NCI-H526 treated with DMSO at 0.1 percent for 48 hours (cell line): ENCODE measurements at regions not wholly inside any gene's neighbourhood (a gene's known extent, or its start where the extent isn't known, plus 50 kb on each side); places are given as distances from the start of the nearest gene placed in this dataset.

ENCODE experiments used
- DNase-seq: peaks from one replicate; lab custom pipeline; 2025; lab: John Stamatoyannopoulos, UW

- DNase-seq = no peak
Measured at GRCh38 chr1:30479575-30479974, 243.8 kb downstream of the MATN1 start.

- no peak for DNase-seq
Measured at GRCh38 chr1:30478799-30479563, 244.4 kb downstream of the MATN1 start.

DNA sequence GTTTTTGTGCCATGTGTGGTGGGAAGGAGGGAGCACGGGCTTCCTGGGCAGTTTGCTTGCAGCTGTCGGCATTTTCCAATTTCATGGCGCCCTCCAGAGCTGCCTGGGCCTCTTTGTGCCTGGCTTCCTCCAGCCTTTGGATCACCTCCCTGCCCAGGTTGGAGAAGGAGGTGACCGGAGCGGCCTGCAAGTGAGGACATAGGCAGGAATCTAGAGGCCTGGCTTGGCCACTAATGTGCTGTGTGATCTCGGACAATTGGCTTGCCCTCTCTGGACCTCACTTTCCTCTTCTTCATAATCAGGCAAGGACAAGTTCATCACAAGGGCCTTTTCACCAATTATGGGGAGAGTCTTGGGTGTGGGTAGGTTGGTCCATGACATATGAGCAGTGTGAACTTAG lies 245.1 kb downstream of the MATN1 start:
- DNase-seq = no peak

DNA sequence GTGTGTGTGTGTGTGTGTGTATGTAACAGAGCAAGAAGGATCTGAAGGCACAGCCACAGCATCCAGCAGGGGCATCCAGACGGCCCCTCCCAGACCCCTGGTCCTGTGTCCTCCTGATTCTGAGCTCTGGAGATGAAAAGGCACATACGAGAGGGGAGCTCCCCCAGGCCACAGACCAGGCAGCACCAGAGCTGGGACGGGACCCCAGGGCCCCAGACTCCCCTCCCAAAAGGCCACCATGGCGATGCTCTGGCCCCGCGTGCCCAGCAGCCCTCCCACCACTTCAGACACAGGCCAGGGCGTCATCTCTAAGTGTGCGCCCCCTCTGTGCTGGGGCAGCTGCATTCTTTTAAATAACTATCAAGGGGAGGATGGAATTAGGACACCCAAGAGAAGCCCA lies 245.8 kb downstream of the MATN1 start:
- DNase-seq = no peak

- no peak for DNase-seq
Measured at GRCh38 chr1:30476911-30477459, 246.4 kb downstream of the MATN1 start.

DNA sequence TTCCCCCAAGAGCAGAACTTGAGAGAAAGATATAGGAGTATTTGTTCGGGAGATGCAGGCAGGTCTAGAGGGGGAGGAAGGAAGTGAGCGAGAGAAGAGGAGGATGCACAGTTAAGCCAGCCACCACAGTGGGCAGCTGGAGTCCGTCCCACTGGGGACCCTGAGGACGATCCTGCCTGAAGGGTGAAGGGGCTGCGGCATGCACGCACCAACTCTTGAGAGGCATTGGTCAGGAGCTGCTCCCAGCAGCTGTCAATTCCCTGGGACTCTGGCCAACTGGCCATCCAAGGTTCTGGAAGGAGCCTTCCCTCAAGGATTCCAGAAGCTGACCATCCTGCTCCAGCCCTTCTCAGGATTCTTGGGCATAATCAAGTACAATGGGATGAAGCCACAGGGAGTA lies 246.9 kb downstream of the MATN1 start:
- no peak for DNase-seq

DNA sequence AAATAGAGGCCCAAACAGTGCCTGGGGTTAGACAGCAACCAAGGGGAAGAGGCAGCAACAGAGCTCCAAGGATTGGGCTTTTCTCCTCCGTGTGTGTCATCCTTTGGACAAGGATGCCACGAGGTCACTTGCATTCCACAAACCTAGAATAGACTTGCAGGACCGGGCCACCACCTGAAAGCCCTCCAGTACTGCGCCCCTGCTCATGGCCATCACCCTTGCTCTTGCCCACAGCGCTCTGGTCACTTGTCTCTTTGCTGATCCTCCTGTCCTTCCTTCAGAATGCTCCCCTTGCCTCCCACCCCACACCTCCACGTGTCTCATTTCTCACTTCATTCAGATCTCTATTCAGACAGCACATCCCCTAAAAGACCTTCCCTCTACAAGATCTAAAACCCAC lies 247.4 kb downstream of the MATN1 start:
- no peak for DNase-seq

GRCh38 chr1:30475201-30475600 lies 248.2 kb downstream of the MATN1 start:
- no peak for DNase-seq

GRCh38 chr1:30474818-30475200 lies 248.6 kb downstream of the MATN1 start:
- no peak for DNase-seq

DNA sequence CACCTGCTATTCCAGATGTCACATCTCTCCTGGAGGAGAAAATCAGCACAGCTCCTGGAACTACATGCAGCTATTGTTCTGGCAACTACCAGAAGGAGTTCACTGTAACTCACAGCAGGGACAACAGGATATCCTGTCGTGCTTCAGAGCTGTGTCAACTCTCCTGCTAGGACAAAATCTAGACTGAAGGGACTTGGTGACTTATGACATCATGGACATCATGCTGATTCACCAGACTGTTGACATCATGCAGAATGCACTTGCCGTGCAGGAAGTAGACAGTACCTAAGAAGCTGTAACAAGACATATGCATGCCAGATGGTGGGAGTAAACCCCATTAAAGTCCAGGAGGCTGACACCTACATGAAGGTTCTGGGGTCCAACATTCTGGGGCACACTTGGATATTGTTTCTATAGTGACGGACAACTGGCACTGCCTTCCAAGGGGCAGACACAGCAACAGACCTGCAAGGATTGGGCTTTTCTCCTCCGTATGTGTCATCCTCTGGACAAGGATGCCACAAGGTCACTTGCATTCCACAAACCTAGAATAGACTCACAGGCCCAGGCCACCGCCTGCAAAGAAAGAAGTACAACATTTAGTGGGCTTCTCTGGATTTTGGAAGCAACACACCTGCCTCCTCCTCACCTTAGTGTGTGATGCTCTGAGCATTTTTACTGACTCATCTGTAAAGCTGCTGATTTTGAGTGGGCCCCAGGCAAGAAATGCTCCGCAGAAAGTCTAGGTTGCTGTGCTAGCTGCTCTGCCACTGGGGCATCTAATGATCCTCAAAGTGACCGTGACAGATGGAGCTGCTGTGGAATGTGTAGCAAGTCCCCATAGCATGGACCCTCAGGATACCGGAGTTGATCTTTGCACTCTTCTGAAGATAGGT lies 249.2 kb downstream of the MATN1 start:
- DNase-seq = no peak

GRCh38 chr1:30472526-30472925 lies 250.9 kb downstream of the MATN1 start:
- DNase-seq = no peak

- DNase-seq = no peak
Measured at GRCh38 chr1:30472009-30472408, 251.4 kb downstream of the MATN1 start.

DNA sequence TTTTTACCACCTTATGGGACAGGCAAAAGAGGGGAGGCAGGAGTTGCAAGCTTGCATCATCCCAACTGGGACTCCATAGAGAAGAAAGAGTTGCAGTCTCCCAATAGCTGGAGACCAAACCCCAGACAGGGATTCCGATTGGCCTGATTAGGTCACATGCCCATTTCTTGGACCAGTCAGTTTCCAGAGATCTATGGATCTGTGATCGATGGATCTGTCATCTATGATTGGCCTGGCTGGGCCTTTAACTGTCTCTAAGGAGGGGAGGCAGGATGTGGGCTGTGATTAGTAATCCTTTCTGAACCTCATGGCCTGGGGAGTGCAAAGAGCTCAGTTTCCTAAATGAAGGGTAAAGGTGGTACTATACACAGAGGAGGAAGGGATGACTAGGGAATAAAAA lies 252.1 kb downstream of the MATN1 start:
- no peak for DNase-seq

DNA sequence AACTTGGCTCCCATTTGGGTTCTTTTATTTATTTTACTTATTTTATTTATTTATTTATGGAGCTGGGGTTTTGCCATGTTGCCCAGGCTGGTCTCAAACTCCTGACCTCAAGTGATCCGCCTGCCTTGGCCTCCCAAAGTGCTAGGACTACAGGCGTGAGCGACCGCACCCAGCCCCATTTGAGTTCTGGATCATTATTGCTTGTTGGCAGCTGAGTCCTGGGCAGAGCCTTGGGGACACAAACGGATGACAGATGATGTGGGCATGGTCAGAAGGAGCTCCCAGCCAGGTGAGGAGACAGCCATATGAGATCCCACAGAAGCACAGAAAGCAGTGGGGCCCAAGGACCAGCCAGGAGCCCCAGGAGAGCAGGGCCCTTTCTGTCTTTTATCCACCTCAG lies 254.0 kb downstream of the MATN1 start:
- no peak for DNase-seq

DNA sequence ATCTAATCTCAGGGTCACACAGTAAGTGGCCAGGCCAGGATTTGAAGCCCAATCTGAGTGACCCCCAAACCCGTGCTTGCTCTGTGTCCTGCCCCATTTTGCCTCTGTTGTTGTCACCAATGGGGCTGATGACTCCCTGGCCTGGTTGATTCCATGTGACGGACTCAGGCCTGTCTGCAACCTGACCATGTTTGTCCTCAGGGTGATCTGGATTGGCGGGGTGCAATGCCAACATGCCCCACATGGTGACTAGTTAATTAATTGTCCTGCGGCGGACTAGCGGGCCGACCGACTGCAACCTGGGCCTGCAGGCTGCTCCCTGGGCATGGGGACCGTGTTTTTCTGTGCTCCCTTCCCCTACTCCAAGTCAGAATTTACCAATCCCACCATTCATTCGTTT lies 256.3 kb downstream of the MATN1 start:
- DNase-seq = no peak

DNA sequence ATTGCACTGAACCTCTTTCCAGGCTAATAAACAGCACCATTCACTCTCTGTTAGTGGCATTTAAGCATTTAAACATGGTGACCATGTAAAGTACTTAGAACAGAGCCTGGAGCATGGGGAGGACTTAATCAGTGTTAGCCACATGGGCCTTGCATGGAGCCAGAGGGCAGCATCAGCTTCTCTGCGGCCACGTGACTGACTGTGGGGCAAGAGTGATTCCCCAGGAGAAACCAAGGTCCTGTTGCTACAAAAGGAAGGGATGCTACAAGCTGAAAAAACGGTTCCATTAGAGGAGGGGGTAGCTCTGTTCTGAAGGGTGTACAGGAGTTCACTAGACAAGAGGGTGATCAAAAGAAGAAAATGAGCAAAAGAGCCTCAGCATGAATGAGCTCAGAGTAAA lies 256.8 kb downstream of the MATN1 start:
- no peak for DNase-seq

DNA sequence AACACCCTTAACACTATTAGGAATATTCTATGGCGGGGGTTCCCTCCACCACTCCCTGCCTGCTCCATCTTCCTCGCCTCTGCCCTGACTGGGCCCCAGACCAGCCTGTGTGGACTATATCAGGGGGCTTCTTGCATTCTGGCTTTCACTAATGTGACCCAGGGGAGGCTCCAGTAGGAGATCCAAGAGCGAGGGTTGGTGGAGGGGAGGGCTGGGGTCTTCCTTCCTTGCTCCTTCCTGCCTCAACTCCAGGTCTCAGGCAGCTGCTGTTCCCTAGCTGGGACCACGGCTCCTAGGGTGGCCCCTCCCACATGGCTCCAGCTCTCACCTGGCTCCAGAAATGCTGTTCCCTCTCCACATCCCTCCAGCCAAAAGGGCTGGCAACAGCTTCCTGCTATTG lies 257.4 kb downstream of the MATN1 start:
- no peak for DNase-seq

DNA sequence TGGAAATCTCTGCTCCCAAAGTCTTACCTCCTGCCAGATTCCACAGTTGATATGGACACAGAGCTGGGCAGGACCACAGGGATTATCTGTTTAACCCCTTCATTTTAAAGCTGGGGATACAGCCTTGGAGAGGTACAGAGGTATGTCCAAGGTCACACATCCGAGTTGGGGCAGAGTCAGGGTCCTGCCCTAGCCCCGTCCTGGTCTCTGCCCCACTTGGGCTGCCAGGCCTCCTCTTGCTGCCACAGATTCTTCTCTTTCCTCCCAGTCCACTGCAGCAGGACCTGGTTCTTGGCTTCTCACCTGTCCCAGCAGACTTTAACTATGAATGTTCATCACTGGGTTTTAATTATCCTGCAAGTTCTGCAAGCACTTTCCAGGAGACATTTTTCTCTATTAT lies 258.3 kb downstream of the MATN1 start:
- no peak for DNase-seq

DNA sequence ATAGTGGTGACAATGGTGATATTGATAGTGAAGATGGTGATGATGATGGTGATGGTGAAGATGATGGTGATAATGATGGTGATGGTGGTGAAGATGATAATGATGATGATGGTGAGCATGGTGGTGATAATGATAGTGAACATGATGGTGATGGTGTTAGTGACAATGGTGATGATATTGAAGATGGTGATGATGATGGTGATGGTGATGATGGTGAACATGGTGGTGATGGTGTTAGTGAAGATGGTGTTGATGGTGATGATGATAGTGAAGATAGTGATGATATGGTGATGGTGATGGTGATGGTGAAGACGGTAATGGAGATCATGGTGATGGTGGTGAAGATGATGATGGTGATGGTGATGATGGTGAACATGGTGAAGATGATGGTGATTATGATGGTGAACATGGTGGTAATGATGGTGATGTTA lies 259.2 kb downstream of the MATN1 start:
- no peak for DNase-seq

DNA sequence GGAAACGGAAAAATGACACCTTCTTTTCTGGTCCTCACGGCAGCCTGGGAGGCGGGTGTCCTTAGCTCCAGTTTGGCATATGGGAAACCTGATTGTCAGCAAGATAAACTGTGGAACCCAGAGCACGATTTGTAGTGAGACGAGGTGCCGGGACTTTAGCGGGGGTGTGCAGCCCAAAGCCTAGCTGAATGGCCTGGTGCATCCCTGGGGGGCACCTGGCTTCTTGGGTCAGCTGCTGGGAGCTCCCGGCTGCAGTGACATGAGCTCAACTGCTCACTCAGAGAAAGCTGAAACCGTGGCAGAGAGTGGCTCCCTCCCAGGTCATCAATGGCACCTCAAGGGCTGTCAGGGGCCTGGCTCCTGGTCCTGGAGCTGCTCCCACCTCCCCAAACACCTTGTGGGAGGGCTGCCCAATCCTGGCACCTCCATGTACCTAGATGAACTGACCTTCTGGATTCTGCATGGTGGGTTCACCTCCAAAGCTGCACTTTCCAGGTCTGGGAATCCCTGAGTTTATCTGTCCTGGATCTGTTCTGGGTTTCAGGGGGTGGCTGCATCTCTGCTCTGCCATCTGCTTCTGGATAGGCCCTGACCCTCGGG lies 260.5 kb downstream of the MATN1 start:
- no peak for DNase-seq

DNA sequence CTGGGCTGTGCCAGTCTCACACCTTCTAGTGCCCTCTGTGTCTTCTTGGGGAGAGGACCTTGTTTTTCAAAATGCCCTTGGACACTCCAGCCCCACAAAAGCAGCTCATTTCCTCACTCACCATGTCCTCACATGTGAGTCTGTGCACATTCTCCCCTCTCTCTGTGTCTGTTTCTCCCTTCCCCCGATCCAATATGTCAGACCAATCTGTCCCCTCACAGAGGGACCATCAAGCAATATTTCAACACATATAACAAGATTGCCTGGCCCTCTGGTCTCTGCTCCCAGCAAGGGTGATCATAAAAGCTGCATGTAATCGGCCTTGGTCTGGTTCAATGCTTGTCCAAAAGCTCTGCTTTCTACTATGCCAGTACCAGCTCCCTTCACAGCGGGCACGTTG lies 261.2 kb downstream of the MATN1 start:
- no peak for DNase-seq

GRCh38 chr1:30461640-30462039 lies 261.7 kb downstream of the MATN1 start:
- DNase-seq = no peak

DNA sequence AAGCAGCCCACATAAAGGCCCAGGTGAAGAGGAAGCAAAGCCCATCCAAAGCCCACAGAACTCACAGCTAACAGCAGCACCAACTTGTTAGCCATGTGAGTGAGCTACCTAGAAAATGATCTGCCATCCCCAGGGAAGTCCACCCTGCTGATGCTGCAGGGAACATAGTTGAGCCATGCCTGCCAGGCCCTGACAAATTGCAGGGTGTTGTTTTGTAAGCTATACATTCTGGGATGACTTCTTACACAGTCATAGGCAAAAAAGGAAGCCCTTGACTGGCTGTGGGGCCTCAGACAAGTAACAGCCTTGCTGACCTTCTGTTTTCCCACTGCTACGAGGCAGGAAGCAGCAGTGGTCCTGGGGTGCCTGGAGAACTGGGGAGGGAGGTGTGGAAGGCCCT lies 262.7 kb downstream of the MATN1 start:
- DNase-seq = no peak
